RKO (cell line): ENCODE measurements at regions not wholly inside any gene's neighbourhood (a gene's known extent, or its start where the extent isn't known, plus 50 kb on each side); places are given as distances from the start of the nearest gene placed in this dataset.
"Not testable (repeated sequence)": the region's sequence is repeated elsewhere in the genome, so short reads cannot be mapped to it uniquely, and the experiment has no call there.

Experiments
- DNase-seq: peaks from one replicate; pipeline ENCODE4 v3.0.0-alpha.2; 2016; ENCODE audit warnings: low spot score

DNA sequence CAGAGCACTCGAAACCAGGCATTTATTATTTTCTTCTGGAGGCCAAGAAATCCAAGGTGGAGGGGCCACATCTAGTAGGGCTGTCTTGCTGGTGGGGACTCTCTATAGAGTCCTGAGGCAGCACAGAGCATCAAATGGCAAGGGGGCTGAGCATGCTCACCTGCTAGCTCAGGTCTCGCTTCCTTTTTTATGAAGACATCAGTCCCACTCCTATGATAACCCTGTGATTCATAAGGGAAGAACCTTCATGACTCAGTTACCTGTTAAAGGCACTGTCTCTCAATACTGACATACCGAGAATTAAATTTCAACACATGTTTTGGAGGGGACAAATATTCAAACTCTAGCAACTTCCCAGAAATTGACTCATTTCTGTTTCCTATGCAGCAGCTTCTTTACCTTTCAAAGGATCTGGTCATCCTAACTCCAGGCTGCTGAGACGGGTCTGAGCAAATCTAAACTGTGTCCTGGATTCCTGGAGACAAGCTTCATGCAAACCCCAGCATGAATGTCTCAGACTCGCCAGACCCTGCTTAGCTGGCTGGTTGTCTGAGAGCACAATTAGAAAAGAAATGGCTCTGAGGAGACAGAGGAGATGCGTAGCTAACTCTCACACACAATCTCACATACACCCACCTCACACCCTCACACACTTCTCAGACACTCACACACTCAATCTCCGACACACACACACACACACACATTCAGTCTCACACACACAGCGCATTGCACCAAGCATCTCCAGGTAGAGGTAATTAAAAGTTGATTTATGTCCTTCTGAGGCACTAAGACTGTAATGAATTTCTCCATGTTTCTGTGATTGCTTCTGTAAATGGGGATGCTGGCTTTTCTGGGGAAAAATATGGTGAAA, 280.8 kb downstream of the BCL2L11 start:
- not testable (repeated sequence) for DNase-seq

DNA sequence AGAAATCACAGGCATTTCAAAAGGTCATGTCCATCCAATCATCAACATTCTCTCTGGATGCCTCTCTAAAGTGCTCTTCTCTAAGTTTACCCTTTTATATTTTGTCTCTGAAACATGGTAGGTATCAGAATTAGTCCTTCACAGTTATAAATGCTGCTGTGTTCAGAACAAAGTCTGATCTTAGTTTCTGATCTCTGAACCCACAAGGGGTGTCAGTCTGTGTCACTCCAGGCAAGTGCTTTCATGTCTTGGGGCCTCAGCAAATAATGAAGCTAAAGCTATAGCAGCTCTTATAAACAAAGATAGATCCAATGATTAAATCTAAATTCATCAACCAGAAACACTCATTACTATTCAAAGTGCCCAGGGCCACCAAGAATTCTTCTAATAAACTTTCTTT, 281.7 kb downstream of the BCL2L11 start:
- not testable (repeated sequence) for DNase-seq

DNA sequence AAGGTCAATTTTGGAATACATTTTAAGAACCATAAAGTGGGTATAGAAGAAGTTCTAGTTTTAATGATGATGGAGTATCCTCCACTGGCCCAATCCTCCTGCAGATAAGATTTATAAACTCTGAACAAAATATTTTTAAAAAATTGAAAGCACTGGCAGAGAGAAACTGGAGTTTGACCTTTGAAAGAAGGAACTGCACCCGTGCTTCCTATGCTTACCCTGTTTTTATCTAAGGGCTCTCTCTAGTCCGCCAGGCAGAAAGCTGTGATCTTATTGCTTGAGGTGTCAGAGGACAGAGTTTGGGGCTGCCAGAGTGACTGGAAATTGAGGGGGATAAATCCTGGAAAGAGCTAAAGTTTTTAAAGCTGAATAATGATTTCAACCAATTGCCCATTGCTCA, 282.6 kb downstream of the BCL2L11 start:
- not testable (repeated sequence) for DNase-seq

DNA sequence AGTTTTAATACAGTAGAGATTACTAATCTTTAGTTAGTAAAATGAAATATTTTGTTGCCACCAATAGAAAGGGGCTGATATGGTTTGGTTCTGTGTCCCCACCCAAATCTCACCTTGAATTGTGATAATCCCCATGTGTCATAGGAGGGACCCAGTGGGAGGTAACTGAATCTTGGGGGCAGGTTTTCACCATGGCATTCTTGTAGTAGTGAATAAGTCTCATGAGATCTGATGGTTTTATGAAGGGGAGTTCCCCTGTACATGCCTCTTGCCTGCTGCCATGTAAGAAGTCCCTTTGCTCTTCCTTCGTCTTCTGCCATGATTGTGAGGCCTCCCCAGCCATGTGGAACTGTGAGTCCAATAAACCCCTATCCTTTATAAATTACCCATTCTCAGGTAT, 285.9 kb downstream of the BCL2L11 start:
- not testable (repeated sequence) for DNase-seq

DNA sequence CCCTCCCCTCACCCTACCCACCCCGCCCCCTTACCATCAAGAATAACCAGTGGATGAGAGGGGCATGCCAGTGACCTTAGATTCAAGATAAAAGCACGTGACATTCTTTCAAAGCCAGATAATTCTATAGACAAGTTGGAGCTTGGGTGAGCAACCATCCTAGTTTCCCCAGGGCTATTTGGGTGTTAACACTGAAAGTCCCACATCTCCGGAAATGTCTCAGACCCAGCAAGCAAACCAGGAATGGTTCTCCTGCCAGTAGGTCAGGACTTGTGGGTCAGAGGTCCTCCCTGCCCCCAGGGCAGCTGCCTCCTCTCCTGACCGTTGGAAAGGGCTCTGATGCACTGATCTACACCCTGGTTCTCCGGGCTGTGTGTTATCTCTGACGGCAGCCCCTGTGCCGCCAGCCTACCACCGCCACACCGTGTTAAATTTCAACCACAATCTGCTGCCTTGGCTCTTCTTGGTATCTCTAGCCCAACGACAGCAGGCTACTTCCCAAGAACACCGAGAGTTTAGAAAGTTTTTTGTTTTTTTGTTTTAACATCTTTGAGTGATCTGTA, 287.0 kb downstream of the BCL2L11 start:
- not testable (repeated sequence) for DNase-seq

DNA sequence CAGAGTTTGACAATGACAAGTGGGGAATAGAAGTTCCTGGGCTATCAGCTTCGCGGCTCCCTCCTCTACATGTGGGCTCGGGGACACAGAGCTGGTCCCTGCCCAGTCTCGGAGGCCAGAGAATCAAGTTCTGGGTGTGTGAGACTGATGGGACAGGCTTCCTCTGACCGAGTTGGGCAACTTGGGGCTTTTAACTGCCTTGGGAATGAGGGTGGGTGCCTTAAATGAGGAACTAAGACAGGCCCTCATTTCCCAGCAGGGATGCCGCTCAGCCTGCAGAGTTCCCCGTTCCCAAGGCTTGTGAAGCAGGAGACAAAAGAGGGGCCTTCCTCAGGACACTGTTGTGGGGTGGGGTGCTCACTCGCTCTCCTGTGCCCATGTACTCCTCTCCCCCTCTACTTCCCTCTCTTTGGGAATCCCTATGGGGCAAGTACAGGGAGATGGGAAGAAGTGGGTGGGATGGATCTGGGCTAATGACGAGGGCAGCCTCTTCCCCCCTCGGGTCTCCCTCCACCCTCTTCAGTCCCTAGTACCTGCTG, 290.2 kb downstream of the BCL2L11 start:
- DNase-seq: not testable (repeated sequence)

DNA sequence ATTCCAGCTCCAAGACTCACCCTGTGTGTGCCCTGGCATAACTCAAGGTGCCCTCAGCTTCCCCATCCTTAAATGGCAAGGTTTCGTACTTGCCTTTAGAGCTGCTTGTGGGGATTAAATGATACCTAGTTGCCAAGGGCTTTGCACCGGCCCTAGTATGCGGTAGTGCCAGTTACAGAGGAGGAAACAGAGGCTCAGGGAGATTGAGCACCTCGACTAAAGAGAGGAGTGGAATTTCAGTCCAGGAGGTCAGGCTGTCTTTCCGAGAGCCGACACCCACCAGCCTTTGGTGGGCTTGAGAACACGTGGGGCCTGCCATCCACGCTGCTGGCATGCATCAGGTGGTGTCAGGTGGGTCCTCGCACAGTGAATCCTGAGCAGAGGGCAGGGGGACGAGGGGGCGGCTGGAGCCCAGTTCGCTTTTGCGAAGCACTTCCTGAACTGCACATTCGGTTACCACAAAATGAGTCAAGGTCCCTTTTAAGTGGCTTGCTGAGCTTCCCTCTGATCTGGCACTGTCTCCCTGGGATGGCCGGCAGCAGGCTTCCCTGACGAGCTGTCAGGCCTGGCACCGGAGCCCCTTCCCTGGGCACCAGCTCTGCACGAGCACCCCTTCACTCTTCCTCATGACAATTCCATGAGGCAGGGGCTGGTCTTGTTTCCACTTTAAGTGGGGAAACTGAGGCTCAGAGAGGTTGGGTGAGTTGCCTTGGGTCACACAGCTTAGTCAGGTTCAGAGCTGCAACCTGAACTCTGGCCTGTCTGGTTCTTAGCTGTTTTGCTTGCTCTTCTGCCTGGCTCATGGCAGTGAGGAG, 291.4 kb downstream of the BCL2L11 start:
- DNase-seq: not testable (repeated sequence)

GRCh38 chr2:111412841-111413650, 292.3 kb downstream of the BCL2L11 start:
- DNase-seq: not testable (repeated sequence)

DNA sequence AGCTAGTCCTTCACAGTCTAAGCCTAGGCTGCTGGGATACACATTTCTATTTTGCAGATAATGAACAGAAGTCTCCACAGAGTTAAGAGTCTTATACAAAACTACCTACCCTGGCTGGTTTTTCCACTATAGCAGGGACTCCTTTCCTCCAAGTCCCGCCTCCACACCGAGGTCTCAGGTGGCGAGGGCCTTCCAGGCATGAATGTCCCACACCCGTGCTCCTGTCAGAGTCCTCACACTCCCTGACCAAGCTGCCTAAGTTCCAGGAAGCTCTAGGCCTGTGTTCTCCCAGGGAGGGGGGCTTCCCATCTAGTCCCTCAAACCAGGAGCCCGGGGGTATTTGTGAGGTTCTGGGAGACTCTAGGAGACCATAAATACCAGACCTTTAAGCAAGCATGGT, 293.2 kb downstream of the BCL2L11 start:
- DNase-seq: not testable (repeated sequence)

DNA sequence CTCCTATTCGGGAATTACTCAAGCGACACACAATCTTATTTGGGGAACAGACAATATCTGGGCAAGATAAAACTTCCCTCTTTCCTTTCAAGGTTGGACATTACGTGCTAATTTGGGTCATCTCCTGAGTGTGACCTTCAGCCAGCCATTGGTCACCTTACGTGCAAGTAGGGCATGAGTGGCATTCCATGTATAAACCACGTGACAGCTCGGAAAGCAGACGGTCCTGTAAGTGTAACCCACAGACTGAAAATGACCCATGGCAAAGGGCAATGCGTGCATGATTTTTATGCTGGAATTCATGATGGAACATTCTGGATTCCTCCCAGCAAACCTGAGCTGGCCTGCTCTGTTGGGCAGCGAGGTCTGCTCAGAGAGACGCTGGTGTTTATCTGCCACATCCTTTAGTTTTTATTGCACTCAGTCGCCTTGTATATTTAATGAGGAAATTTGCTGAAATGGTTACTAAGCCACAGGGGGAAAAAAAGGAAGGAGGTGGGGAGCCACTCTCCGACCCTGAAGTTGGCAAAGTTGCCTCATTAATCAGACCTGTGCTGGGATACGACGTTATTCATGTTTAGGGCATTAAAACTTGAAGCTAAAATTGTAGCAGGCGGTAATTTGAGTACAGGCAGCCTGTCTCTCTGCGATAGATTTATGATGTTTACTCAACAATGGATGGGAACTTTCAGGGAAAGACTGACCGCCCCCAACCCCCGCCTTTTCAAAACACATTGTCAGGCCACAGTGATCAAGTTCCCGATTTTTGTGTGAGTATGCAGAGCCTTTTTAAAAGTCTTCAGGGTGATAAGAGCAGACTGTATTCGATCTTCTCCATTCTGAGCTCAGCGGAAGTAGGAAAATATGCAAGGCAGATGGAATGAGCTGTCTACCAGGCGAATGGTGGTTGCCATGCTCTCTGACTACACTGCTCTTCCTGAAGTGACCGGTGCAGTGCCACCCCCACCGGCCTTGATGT, 295.3 kb downstream of the BCL2L11 start:
- DNase-seq: not testable (repeated sequence)

DNA sequence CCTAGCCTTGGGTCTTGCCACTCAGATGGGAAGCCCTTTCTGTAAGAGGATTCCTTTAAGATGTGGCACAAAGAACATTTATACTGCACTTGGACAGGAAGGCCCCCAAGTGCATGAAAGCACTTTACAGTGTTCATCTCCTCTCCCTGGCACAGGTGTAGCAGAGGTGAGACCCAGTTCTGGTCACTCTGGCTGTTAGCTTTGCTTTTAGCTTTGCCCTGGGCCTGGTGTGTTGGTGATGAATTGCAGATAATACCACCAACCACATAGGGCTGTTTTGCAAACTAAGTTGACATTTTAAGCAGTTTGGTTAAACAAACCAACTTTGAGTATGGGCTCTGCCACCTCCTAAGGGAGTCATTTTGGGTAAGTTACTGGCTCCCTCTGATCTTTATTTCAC, 296.3 kb downstream of the BCL2L11 start:
- not testable (repeated sequence) for DNase-seq

DNA sequence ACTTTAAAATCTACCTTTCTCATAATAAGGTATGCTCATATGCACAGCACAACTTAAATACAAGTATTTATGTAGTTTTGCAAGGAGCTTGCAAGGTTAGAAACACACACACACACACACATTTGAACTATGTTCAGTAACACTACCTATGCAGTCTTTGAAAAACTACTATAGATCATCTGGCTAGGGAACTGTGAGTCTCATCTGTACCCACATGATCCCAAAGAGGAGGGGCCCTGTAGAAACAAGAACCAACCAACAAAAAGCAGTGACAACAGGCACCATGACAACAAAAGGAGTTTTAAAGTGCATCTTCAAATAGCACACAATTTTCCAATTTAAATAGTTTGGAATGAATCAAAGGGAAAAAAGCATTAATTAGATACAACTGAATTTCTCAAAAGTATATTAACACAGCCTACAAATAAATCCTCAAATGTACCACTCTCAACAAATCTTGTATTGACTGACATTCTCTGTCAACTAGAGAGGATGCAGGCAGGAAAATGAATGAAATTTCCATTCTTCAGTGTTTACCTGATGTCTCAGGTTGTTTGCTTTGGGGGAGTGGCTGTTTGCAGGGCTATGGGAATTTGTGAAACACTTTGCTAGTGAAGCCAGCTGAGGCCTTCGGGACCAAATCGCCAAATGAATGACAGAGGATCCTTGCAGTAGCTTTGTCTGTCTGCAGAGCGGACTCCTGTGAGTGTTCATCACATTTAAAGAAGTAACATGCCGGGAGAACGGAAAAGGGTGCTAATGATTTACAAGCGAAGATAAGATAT, 297.6 kb downstream of the BCL2L11 start:
- not testable (repeated sequence) for DNase-seq

DNA sequence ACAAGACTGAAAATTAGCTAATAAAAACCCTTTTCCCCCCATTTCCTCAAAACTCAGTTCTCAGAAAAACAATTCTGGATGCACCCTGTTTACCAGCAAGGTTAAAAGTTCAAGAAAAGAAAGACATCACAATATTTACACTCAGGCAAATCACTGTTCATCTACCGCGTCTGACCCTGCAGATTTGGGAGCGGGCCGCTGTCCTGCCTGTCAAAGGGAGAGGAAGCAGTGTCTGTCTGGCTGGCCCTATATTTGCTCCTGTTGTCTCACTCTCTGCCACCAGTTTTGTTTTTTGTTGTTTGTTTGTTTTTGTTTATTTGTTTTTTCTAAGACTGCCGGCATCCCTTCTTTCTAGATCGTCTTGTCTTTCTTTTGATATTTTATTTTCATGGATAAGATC, 299.4 kb downstream of the BCL2L11 start:
- DNase-seq: not testable (repeated sequence)

- DNase-seq: not testable (repeated sequence)
Measured at GRCh38 chr2:111420835-111421234, 300.1 kb downstream of the BCL2L11 start.

GRCh38 chr2:111421949-111422348, 301.2 kb downstream of the BCL2L11 start:
- not testable (repeated sequence) for DNase-seq

GRCh38 chr2:111422562-111422961, 301.8 kb downstream of the BCL2L11 start:
- DNase-seq: not testable (repeated sequence)

GRCh38 chr2:111423184-111423583, 302.5 kb downstream of the BCL2L11 start:
- not testable (repeated sequence) for DNase-seq

- not testable (repeated sequence) for DNase-seq
Measured at GRCh38 chr2:111424176-111424575, 303.5 kb downstream of the BCL2L11 start.

- not testable (repeated sequence) for DNase-seq
Measured at GRCh38 chr2:111424851-111425309, 304.2 kb downstream of the BCL2L11 start.
